ENCODE measurements at regions not wholly inside any gene's neighbourhood (a gene's known extent, or its start where the extent isn't known, plus 50 kb on each side); places are given as distances from the start of the nearest gene placed in this dataset.

- DNase-seq (ENCODE audit: low read depth in 2 of 2): no peak
These were observed 125.3 kb upstream of the SPTLC3 start for GRCh38 chr20:12883507-12883885.

DNA sequence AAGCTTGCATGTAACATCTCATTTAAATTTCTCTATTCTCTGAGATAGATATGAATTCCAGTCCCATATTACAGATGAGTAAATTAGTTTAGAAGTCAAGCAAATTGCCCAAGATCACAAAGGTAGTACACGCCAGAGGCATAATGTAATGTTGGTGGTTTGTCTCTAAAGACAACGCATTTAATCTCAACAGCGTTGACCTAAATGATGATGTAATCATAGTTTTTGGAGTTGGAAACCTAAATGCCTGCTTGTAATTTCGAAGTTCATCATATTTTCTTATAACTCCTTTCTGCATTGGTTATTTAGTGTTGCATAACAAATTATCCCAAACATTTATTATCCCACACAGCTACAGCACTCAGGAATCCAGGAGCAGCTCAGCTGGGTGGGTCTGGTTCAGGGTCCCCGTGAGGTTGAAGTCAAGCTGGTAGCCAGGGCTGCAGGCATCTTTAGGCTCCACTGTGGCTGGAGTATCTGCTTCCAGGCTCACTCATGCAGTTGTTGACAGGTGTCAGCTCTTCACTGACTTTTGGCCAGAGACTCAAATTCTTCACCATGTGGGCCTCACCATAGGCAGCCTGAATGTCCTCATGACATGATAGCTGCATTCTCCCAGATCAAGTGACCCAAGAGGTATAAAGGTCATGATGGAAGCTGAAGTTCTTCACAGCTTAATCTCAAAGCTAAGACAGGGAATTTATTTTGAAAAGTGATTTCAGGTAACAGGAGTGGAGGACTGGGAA, 122.0 kb upstream of the SPTLC3 start:
- no peak for DNase-seq (ENCODE audit: low read depth in 2 of 2)

GRCh38 chr20:12891643-12892042, 117.1 kb upstream of the SPTLC3 start:
- DNase-seq (ENCODE audit: low read depth in 2 of 2): no peak

DNA sequence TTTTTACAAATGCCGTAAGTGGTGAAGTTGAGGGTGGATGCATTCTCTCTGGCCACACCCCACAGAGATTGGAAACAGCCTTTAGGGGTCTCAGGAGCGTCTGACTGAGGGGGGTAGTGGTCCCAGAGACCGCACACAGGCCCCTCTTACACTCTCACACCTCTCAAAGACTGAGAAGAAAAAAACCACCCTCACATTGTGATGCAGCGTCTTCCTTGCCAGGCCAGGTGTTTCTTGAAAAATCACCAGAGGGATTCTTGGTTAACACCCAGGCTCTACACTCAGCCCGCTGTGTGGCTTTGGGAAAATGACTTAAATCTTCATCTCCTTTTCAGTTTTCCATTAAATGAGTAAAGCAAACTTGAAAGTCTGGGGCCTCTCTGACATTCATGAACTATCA, 115.8 kb upstream of the SPTLC3 start:
- no peak for DNase-seq (ENCODE audit: low read depth in 2 of 2)

DNA sequence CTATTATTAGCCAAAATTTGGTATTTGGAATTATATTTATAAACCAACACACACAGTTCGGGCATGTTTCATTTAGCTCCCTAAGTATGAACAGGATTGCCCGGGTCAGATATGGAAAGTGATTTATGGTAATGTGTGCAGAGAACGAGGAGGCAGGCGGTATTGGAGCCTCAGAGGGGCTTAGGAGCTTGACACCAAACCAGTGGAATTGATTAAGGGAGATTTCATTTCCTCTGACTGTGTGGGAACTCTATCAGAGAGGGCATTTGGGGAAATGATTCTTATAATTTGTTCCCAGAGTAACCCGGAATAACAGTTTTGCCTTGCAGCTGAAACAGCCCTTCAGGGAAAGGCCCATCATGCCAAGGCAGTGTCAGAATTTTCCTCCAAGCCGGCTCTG, 115.1 kb upstream of the SPTLC3 start:
- no peak for DNase-seq (ENCODE audit: low read depth in 2 of 2)

DNA sequence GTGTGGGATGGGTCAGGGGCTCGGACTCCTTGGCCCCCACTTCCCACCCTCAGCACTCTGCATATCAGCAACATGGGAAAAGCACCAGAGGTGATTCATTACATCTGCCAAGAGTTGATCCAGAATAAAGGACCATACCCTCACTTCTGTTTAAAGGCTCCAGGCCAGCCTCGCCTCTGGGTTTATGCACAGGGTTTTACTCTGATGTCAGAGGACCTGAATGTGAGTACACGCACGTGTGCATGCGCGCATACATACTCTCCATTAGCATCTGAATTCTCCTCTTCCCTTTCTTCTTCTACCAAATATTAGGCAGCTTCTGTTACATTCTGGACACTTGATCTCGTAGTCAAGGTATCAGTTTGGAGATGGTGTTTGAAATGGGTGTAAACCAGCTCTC, 114.7 kb upstream of the SPTLC3 start:
- no peak for DNase-seq (ENCODE audit: low read depth in 2 of 2)

GRCh38 chr20:12896180-12896579, 112.6 kb upstream of the SPTLC3 start:
- DNase-seq (ENCODE audit: low read depth in 2 of 2): no peak

DNA sequence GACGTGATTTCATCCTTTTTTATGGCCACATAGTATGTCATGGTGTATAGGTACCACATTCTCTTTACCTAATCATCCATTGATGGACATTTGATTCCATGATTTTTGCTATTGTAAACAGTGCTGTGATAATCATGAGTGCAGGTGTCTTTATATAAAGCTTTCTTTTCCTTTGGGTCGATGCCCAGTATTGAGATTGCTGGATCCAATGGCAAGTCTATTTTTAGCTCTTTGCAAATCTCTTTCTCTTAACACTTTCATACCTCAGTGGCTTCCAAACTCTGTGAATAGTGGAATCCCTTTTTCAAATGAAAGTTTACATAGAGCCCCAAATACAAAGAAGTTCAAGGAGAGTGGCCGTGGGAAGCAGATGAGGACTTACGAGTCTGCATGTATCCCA, 105.8 kb upstream of the SPTLC3 start:
- DNase-seq (ENCODE audit: low read depth in 2 of 2): no peak

DNA sequence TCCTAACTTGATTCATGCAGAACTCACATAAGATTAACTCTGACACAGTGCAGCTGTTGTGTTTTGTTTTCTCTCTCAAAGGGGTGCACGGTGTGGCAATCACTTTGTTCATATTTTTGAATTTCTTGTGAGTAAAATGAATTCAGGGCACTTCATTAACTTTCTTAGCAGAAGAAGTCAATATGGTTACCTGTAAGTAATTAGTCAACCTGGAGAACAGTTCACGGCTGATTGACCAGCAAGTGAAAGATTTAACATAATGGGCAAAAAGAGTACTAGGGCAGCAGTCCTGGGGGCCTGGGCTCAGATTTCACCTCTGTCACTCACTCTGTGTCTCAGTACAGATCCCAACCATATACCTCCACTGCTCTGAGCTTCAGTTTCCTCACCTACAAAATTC, 102.4 kb upstream of the SPTLC3 start:
- DNase-seq (ENCODE audit: low read depth in 2 of 2): no peak

DNA sequence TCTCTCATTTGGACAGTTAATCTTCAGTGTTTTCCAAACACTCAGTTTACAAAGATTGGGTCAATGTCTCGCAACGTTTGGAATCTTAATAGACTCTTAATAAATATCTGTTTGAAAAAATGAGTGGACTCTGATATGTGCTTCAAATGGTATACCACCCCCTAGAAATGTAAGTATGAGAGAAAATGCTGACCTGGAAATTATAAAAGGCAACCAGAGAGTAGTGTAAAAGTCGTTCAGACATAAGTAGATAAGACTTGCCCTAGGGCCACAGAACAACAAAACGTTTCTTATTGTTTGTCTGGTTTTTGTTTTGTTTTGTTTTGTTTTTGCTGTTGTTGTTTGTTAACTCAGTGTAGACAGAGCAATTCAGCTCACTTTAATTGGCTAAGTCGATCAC, 97.4 kb upstream of the SPTLC3 start:
- DNase-seq (ENCODE audit: low read depth in 2 of 2): no peak

GRCh38 chr20:12913781-12914443, 94.9 kb upstream of the SPTLC3 start:
- DNase-seq (ENCODE audit: low read depth in 2 of 2): no peak

- DNase-seq (ENCODE audit: low read depth in 2 of 2): no peak
These were observed 94.0 kb upstream of the SPTLC3 start for GRCh38 chr20:12914804-12915203.

DNA sequence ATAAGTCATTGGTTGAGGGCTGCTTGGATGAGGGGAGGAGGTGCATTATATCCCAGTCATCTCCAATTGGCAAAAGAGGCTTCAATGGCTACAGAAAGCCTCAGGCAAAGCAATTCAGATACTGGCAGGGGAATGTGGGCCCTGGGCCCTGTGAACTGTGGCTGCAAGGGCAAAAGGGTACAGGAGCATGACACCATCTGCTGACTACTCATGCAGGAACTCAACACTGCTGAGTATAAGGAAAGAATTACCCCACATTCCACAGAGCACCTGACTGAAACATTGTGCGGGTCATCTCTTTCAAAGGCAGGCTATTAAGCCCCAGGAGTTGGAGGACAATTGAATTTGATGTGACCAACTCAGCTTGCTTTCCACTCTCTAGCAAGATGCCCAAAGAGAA, 92.1 kb upstream of the SPTLC3 start:
- no peak for DNase-seq (ENCODE audit: low read depth in 2 of 2)

DNA sequence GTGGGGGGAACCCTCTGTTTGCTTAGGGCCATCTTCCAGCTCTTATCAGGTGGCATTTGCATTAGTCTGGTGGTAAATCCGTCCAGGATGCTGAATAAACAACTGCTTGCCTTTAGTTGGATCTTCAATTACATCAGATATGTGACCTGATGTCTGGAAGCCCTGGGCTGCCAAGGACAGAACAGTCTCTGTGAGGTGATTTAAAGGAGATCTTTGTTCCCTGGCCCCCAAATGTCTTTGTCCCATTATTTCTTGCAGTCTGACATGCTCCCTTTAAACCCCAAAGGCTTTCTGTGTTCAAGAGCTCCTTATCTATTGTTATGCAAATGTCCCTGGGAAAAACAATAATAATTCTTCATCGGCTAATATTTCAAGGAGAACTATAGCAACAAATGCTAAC, 84.6 kb upstream of the SPTLC3 start:
- DNase-seq (ENCODE audit: low read depth in 2 of 2): no peak

DNA sequence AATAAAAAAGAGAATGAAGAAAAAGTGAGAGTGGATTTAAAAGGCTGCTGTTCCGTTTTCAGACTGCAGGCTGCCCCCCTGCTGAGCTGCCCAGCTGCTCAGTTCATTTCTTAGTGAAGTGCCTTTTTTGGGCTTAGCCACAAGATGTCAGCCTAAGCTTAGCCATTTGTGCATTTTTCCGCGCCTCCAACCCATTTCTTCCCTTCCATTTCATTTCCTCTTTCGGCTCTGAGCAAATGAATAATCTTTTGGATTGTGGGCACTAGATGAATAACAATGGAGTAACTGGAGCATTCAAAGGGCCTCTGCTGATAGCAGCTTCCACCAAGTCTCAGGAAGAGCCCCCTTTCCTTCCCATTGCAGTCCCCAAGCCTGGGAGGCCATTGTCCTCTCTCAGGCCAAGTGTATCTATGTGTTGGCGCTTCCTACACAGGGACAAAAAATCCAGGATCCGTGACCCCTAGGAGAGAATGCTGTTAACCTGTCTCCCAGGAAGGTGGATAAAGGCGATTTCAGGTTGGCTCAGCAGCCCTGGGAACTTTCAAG, 83.5 kb upstream of the SPTLC3 start:
- no peak for DNase-seq (ENCODE audit: low read depth in 2 of 2)

- DNase-seq (ENCODE audit: low read depth in 2 of 2): no peak
These were observed 82.6 kb upstream of the SPTLC3 start for GRCh38 chr20:12925863-12926793.

DNA sequence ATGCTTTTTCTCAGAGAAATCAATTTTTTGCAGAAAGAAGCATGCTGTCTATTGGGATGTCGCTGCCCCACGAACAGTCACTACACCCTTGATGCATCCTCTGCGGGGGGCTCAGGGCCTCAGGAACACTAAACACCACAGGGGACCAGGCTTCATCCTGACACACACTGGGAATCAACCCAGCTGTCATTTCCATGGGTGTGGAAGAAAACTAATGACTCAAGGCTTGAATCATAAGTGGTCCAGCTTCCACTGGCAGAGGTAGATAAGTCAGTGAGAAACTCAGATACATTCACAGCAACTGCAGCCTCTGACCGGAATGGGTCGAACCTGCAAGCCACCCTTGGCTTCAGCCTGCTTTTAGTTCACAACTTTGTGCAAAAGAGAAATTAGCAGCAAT, 81.3 kb upstream of the SPTLC3 start:
- DNase-seq (ENCODE audit: low read depth in 2 of 2): no peak

- DNase-seq (ENCODE audit: low read depth in 2 of 2): no peak
These were observed 80.4 kb upstream of the SPTLC3 start for GRCh38 chr20:12928358-12928754.

DNA sequence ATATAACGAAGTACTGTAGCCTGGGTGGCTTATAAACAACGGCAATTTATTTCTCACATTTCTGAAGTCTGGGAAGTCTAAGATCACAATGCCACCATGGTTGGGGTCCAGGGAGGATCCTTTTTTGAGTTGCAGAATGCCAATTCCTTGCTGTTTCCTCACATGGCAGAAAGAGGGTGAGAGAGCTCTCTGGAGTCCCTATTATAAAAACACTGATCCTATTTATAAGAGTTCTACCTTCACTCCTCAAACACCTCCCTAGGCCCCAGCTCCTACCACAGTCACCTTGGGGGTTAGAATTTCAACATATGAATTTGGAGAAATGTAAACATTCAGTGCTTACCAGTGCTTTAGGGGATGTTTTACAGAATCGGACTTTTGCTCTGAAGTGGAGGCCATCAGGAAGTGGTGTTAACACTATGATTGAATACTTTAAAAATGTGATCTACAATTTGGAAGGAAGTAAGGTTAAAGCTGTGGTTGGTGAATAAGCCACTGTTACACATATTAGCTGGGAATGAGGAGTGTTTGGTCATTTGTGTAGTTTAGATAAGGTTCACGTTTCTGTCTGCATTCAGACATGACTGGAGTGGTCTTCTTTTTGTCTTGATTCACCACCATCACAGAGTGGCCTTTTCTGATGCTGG, 79.9 kb upstream of the SPTLC3 start:
- DNase-seq (ENCODE audit: low read depth in 2 of 2): no peak

DNA sequence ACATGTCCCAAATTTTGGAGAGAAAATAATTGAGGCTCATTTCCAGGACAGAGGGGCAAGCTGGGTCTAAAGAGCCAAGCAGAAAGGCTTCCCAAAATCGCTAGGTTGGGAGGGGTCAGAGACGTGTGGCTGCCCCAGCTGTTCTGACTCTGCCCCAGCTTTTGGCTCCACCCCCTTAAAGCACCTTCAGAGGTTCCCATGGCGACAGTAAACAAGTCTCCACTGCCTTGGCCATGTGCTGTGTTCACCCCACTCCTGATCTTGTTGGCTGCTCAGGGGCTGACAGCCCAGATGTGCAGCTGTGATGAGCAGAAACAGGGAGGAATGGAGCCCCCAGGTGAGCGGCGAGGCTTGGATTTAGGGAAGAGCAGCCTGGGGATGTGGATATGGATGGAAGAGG, 72.8 kb upstream of the SPTLC3 start:
- DNase-seq (ENCODE audit: low read depth in 2 of 2): no peak

DNA sequence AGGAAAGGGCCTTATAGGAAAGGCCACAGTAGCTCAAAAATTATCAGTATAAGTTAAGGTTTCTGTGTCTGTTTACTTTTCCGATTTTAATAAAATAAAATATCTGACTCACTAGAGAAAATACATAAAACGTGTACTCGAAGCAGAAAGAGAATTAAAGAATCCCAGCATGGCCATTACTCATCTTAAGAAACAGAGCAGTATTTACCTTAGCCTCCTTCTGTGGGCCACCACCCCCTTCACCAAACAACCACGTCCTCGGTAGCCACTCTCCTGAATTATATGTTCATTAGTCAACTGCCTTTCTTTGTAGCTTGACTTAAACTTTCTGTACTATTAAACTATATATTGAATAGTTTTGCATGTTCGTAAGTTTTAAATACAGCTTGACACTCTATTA, 72.2 kb upstream of the SPTLC3 start:
- no peak for DNase-seq (ENCODE audit: low read depth in 2 of 2)

GRCh38 chr20:12941025-12941424, 67.7 kb upstream of the SPTLC3 start:
- no peak for DNase-seq (ENCODE audit: low read depth in 2 of 2)
